GM04504 (cell line): ENCODE measurements at regions not wholly inside any gene's neighbourhood (a gene's known extent, or its start where the extent isn't known, plus 50 kb on each side); places are given as distances from the start of the nearest gene placed in this dataset.
A peak's percentile ranks its signal among the peaks of the same experiment; 100 is the strongest.
"Not testable (repeated sequence)": the region's sequence is repeated elsewhere in the genome, so short reads cannot be mapped to it uniquely, and the experiment has no call there.

ENCODE experiments used
- DNase-seq: peaks from one replicate; pipeline ENCODE4 v3.0.0-alpha.2; 2012; ENCODE audit warnings: low read depth

DNA sequence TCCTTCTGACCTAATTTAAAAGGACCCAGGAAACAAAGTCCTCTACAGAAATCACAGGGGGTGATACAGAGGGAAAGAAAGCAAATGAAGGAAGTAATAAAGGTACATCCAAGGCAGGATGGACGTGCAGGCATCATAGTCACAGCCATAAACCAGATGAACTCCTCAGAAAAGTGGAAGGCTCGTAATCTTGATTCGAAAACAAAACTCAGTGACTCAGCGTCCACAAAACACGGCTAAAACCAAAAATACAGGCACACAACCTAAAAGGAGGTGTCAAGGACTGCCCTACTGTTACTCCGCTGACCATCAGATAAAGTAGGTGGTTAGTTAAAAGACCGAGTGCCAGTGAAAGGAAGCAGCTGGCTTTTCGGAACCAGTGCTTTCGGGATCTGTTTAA lies 81.5 kb downstream of the TRIM69 start:
- not testable (repeated sequence) for DNase-seq

GRCh38 chr15:44819331-44819987 lies 83.1 kb downstream of the TRIM69 start:
- not testable (repeated sequence) for DNase-seq

DNA sequence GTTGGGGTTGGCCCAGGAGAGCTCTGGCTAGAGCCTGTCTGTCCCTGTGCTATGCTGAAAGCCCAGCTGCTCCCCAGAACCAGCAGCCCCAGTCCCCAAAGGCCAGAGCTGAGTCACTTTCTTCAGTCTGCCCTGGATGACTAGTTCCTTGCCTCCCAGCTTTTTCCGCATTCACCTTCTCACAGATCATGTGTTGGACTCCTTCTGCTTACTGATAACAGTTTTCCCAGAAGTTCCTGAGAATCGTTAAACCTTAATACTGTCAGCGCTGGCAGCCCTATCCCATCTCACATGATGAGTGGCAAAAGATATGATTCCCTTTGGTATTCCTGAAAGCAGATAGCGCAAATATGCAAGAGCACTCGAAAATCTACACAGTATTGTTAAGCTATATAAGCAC lies 84.2 kb downstream of the TRIM69 start:
- DNase-seq, result not testable (repeated sequence)

- not testable (repeated sequence) for DNase-seq
Measured at GRCh38 chr15:44820967-44821366, 84.6 kb downstream of the TRIM69 start.

DNA sequence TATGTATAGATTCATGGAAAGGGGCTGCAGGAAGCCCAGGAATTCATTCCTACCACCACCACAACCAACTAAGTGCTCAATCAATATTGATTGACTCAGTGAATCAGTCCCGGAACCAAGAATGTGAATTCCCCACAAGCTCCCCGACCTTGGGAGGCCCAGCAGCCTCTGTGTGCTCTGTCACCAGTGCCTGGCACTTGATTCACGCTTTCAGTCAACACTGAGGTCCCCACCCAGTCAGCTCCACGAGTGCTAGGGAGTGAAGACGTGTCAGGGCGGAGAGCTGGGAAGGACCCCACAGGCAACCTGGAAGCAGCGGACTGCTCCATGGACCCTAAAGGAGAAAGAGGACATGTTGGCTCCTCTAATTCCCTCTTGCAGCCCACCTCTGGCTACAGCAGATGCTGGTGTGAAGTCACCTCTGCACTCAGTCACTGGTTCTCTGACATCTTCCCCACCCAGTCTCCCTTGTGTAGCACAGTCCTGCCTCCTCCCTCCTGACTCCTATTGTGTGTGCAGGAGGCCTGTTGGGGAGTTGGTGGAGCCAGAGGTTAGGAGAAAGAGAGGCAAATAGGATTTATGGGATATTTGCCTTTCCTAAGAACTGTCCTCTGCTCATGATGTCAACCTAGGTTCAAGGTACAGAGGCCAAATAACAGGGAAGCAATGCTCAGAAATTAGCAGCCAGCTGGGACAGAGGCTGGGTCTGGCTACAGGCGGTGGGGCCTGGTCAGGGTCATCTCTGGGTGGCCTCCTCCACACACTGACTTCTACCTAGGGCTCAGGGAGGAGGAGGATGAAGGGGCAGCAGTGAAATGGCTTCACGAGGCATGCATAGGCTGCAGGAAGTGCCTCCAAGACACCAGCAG lies 88.2 kb downstream of the TRIM69 start:
- DNase-seq, result not testable (repeated sequence)

- DNase-seq, result not testable (repeated sequence)
Measured at GRCh38 chr15:44826583-44826982, 90.3 kb downstream of the TRIM69 start.

DNA sequence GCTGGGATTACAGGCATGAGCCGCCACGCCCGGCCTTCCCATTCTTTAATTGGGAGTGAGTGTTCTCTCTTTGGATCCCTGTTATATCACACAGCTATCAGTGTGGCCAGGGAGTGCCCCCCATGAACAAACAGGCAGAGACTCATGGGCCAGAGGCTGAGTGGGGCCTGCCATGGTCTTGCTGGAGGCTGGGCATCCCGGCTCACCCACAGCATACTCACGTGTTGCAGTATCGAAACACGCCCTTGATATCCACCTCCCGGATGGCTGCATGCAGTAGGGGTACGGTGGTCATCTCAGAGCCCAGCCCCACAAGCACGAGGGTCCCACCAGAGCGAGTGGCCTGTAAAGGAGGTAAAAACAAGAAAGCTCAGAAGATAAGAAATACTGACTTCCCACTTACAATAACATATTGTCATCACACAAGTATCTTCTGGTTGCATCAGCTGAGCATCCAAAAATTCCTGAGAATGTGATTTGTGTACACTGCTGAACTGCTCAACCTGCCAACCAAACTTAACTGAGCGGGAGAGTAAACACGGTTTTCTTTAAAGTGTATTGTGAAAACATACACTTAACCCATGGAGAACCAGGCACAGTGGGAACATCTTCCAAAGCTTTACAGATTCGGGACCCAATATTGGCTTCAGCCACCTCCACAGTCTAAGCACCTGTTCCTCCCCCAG lies 92.0 kb downstream of the TRIM69 start:
- not testable (repeated sequence) for DNase-seq

DNA sequence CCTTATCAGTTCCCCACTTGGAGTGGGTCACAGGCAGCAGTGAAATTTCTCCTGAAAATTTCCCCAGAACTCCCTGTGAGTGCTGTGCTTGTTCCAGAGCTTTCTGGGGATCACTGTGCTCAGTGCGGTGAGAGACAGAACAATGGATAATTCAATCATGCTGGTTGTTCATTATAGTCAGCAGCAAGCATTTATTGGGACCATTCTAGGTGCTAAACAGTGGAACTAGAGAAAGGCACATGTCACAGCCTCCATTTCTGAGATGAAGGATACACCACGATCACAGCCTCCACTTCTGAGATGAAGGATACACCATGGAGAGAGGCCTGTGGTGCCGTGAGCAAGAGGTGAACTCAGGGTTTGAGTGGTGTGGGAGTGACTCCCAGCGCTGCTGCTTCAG lies 92.8 kb downstream of the TRIM69 start:
- not testable (repeated sequence) for DNase-seq

- not testable (repeated sequence) for DNase-seq
Measured at GRCh38 chr15:44830692-44831408, 94.5 kb downstream of the TRIM69 start.

- DNase-seq, result not testable (repeated sequence)
Measured at GRCh38 chr15:44831409-44831741, 95.0 kb downstream of the TRIM69 start.

- not testable (repeated sequence) for DNase-seq
Measured at GRCh38 chr15:44832133-44832532, 95.8 kb downstream of the TRIM69 start.

GRCh38 chr15:44833081-44833480 lies 96.8 kb downstream of the TRIM69 start:
- DNase-seq, result not testable (repeated sequence)

DNA sequence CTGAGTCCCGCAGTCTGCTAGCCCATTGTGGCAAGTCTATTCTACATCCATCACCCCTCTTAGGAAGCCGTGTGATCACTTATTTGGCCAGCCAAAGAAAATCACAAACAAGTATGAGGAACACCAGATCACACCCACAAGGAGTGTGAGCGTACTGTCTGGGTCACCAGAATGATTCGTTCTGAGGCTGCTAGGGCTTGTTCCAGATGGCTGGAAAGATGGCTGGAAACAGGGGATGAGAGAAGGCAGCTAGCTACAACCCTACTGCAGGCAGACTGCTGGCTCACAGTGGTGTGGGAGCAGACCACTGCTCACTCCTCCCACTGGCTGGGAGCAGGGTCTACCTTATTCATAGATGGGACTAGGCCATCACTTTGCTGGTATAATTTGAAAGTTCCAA lies 97.4 kb downstream of the TRIM69 start:
- DNase-seq, result not testable (repeated sequence)

DNA sequence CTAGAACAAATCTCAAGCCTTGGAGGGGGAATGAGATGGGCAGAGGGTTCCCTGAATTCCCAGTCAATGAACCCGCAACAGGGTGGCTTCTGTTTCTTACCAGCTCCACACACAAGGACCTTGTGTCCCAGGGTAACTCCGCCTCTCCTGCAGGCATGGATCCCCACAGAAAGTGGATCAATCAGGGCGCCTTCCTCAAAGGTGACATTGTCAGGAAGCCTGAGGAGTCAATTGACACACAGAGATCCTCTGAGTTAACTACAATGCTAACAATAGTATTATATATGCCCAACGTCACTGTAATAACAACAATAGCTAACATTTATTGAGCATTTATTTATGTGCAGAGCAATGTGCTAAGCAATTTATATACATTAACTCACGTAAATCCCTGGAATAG lies 98.8 kb downstream of the TRIM69 start:
- not testable (repeated sequence) for DNase-seq

- DNase-seq, result no peak
Measured at GRCh38 chr15:44836094-44836493, 99.8 kb downstream of the TRIM69 start.

- DNase-seq, result peak; percentile 35
Measured at GRCh38 chr15:44838929-44839328, 102.6 kb downstream of the TRIM69 start.

- DNase-seq, result not testable (repeated sequence)
Measured at GRCh38 chr15:44841762-44842161, 105.4 kb downstream of the TRIM69 start.

DNA sequence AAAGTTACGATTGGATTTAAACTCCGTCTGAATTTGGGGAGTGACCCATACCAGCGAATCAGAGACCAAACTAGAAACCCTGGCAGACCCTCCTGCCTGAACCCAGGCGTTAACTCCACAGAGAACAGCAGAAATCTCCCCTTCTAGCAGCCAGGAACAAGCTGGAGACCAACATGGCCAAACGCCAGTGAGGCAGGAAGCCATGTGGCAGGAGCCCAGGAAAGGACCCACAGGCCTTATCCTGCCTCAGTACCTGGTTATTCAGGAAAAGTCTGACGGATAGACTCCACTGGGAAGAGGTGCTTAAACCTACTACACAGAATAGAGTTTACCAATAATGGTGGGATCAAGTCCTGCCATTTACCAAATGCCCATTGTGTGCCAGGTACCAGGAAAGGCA lies 106.6 kb downstream of the TRIM69 start:
- DNase-seq, result not testable (repeated sequence)

- DNase-seq, result not testable (repeated sequence)
Measured at GRCh38 chr15:44844936-44845335, 108.6 kb downstream of the TRIM69 start.

DNA sequence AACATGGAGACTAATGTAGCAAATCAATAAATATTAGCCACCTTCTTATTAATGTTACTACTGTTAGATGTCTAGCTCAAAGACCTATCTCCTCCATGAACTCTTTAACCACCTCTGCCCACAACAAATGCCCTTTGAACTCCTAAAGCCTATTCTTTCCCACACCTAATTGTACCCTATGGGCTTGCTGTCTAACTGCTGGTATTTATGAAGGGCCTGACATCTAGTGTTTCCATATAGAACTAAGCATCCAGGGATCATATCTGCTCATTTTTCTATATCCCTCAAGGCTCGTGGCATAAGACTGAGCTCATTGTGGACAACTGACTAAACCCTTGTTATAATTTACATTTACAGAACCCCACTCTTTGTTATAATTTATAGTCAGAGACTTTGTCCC lies 109.8 kb downstream of the TRIM69 start:
- not testable (repeated sequence) for DNase-seq

DNA sequence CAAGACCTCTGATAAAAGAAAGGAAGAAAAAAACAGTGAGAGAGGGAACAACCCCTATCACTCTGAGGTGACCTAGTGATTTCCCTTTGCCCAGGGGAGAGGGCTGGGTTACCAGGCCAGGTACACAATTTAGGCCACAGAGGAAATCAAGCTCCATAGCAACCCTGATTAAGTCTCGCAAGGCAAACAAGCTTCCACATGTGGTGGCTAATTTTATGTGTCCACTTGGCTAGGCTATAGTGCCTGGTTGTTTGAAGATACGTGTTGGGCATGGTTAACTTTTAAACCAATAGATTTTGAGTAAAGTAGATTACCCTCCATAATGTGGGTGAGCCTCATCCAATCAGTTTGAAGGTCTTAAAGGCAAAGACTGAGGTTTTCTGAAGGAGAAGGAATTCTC lies 108.9 kb upstream of the TERB2 start:
- DNase-seq, result not testable (repeated sequence)

DNA sequence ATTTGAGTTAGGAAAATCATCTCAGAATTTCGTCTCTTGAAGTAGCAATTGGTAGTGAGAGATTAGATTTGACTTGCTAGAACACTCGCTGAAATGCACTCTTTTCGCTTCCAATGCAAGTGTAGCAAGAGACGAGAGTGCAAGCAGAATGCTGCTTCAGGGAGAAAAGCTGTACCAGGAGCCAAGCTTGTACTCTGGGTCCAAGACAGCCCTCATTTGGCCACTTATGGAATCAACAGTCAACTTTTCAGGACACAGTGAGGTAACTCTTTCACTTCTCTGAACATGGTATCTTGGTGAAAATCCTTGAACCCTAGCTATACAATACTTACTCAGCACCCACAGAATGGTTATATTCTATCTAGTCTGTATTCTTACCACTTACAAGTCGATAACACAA lies 107.6 kb upstream of the TERB2 start:
- not testable (repeated sequence) for DNase-seq
